Activated CD4-positive, alpha-beta T cell treated with anti-CD3 and anti-CD28 coated beads, Interleukin-2, amount 50 U/mL, for 1 hour (primary cell): ENCODE measurements at regions not wholly inside any gene's neighbourhood (a gene's known extent, or its start where the extent isn't known, plus 50 kb on each side); places are given as distances from the start of the nearest gene placed in this dataset.
"Not testable (repeated sequence)": the region's sequence is repeated elsewhere in the genome, so short reads cannot be mapped to it uniquely, and the experiment has no call there.

Source experiments
- DNase-seq: peaks from one replicate; pipeline ENCODE4 v3.0.0-alpha.2; 2020

GRCh38 chr13:103961129-103961528 is 894.9 kb upstream of the SLC10A2 start:
- no peak for DNase-seq

- DNase-seq, result no peak
Observed at GRCh38 chr13:103960001-103960400, 893.8 kb upstream of the SLC10A2 start.

- no peak for DNase-seq
Observed at GRCh38 chr13:103958691-103959090, 892.5 kb upstream of the SLC10A2 start.

GRCh38 chr13:103957939-103958338 is 891.7 kb upstream of the SLC10A2 start:
- DNase-seq, result no peak

- no peak for DNase-seq
Observed at GRCh38 chr13:103953859-103954258, 887.6 kb upstream of the SLC10A2 start.

GRCh38 chr13:103952183-103952582 is 886.0 kb upstream of the SLC10A2 start:
- no peak for DNase-seq

- DNase-seq, result no peak
Observed at GRCh38 chr13:103948426-103948825, 882.2 kb upstream of the SLC10A2 start.

GRCh38 chr13:103945836-103946235 is 879.6 kb upstream of the SLC10A2 start:
- DNase-seq, result no peak

GRCh38 chr13:103941506-103942140 is 875.4 kb upstream of the SLC10A2 start:
- DNase-seq, result no peak

GRCh38 chr13:103935117-103935516 is 868.9 kb upstream of the SLC10A2 start:
- DNase-seq, result no peak

GRCh38 chr13:103931885-103932284 is 865.7 kb upstream of the SLC10A2 start:
- no peak for DNase-seq

GRCh38 chr13:103931331-103931845 is 865.2 kb upstream of the SLC10A2 start:
- no peak for DNase-seq

- no peak for DNase-seq
Observed at GRCh38 chr13:103926118-103926517, 859.9 kb upstream of the SLC10A2 start.

GRCh38 chr13:103908911-103909310 is 842.7 kb upstream of the SLC10A2 start:
- DNase-seq, result no peak

GRCh38 chr13:103908274-103908673 is 842.1 kb upstream of the SLC10A2 start:
- no peak for DNase-seq

- no peak for DNase-seq
Observed at GRCh38 chr13:103903790-103904189, 837.6 kb upstream of the SLC10A2 start.

GRCh38 chr13:103898481-103898880 is 832.3 kb upstream of the SLC10A2 start:
- no peak for DNase-seq

GRCh38 chr13:103895835-103896531 is 829.8 kb upstream of the SLC10A2 start:
- DNase-seq, result no peak

- no peak for DNase-seq
Observed at GRCh38 chr13:103894626-103895025, 828.4 kb upstream of the SLC10A2 start.

- no peak for DNase-seq
Observed at GRCh38 chr13:103884101-103884723, 818.0 kb upstream of the SLC10A2 start.

GRCh38 chr13:103883698-103884097 is 817.5 kb upstream of the SLC10A2 start:
- no peak for DNase-seq

GRCh38 chr13:103883164-103883563 is 816.9 kb upstream of the SLC10A2 start:
- no peak for DNase-seq

GRCh38 chr13:103880146-103880545 is 813.9 kb upstream of the SLC10A2 start:
- DNase-seq, result not testable (repeated sequence)
